ENCODE measurements at regions not wholly inside any gene's neighbourhood (a gene's known extent, or its start where the extent isn't known, plus 50 kb on each side); places are given as distances from the start of the nearest gene placed in this dataset.

- DNase-seq (ENCODE audit: missing footprints) (no peak), ATAC-seq (no peak)
- intact Hi-C loops (cut with DNase I), result no loop called here
Observed at GRCh38 chr3:162498626-162499025, 1002.0 kb downstream of the OTOL1 start.

GRCh38 chr3:162507397-162507796, 1010.8 kb downstream of the OTOL1 start:
- intact Hi-C loops (cut with DNase I), result no loop called here
- DNase-seq (ENCODE audit: missing footprints) (no peak), ATAC-seq (no peak)

GRCh38 chr3:162512488-162512887, 1015.9 kb downstream of the OTOL1 start:
- ATAC-seq, result no peak
- intact Hi-C loops (cut with DNase I), result no loop called here

GRCh38 chr3:162517110-162517509, 1020.5 kb downstream of the OTOL1 start:
- ATAC-seq (no peak), DNase-seq (ENCODE audit: missing footprints) (no peak)
- intact Hi-C loops (cut with DNase I), result no loop called here

More at GRCh38 chr3:162512488-162512887, 1015.9 kb downstream of the OTOL1 start:
- no peak for DNase-seq (ENCODE audit: missing footprints)

GRCh38 chr3:162521669-162522068, 1025.1 kb downstream of the OTOL1 start:
- DNase-seq (ENCODE audit: missing footprints) (no peak), ATAC-seq (no peak)
- intact Hi-C loops (cut with DNase I), result no loop called here

GRCh38 chr3:162525066-162525742, 1028.6 kb downstream of the OTOL1 start:
- peak; percentile 91 for ATAC-seq
- DNase-seq (ENCODE audit: missing footprints), result no peak
- intact Hi-C loops (cut with DNase I), result no loop called here

GRCh38 chr3:162525771-162526170, 1029.2 kb downstream of the OTOL1 start:
- intact Hi-C loops (cut with DNase I), result no loop called here
- ATAC-seq, result no peak

GRCh38 chr3:162534431-162534830, 1037.8 kb downstream of the OTOL1 start:
- intact Hi-C loops (cut with DNase I), result no loop called here
- no peak for DNase-seq (ENCODE audit: missing footprints)
- ATAC-seq, result no peak

More at GRCh38 chr3:162525771-162526170, 1029.2 kb downstream of the OTOL1 start:
- no peak for DNase-seq (ENCODE audit: missing footprints)

- no peak for ATAC-seq
- intact Hi-C loops (cut with DNase I), result no loop called here
- no peak for DNase-seq (ENCODE audit: missing footprints)
Observed at GRCh38 chr3:162538491-162538890, 1041.9 kb downstream of the OTOL1 start.

- DNase-seq (ENCODE audit: missing footprints) (no peak), ATAC-seq (no peak)
- intact Hi-C loops (cut with DNase I), result no loop called here
Observed at GRCh38 chr3:162538906-162539305, 1042.3 kb downstream of the OTOL1 start.

GRCh38 chr3:162540421-162540820, 1043.8 kb downstream of the OTOL1 start:
- no peak for DNase-seq (ENCODE audit: missing footprints)
- intact Hi-C loops (cut with DNase I), result no loop called here
- ATAC-seq, result no peak

GRCh38 chr3:162541923-162542322, 1045.3 kb downstream of the OTOL1 start:
- ATAC-seq (no peak), DNase-seq (ENCODE audit: missing footprints) (no peak)
- intact Hi-C loops (cut with DNase I), result no loop called here

GRCh38 chr3:162544246-162544645, 1047.6 kb downstream of the OTOL1 start:
- intact Hi-C loops (cut with DNase I), result no loop called here
- DNase-seq (ENCODE audit: missing footprints) (no peak), ATAC-seq (no peak)

- ATAC-seq, result no peak
- intact Hi-C loops (cut with DNase I), result no loop called here
Observed at GRCh38 chr3:162546910-162547309, 1050.3 kb downstream of the OTOL1 start.

GRCh38 chr3:162547321-162547720, 1050.7 kb downstream of the OTOL1 start:
- no peak for DNase-seq (ENCODE audit: missing footprints)
- no peak for ATAC-seq
- intact Hi-C loops (cut with DNase I), result no loop called here

More at GRCh38 chr3:162546910-162547309, 1050.3 kb downstream of the OTOL1 start:
- no peak for DNase-seq (ENCODE audit: missing footprints)

GRCh38 chr3:162555761-162556160, 1059.2 kb downstream of the OTOL1 start:
- no peak for ATAC-seq
- DNase-seq (ENCODE audit: missing footprints), result no peak
- intact Hi-C loops (cut with DNase I), result no loop called here

- ATAC-seq (no peak), DNase-seq (ENCODE audit: missing footprints) (no peak)
- intact Hi-C loops (cut with DNase I), result no loop called here
Observed at GRCh38 chr3:162558016-162558415, 1061.4 kb downstream of the OTOL1 start.

GRCh38 chr3:162568706-162569105, 1072.1 kb downstream of the OTOL1 start:
- no peak for DNase-seq (ENCODE audit: missing footprints)
- intact Hi-C loops (cut with DNase I), result no loop called here
- no peak for ATAC-seq

GRCh38 chr3:162569314-162569713, 1072.7 kb downstream of the OTOL1 start:
- DNase-seq (ENCODE audit: missing footprints), result no peak
- intact Hi-C loops (cut with DNase I), result no loop called here
- ATAC-seq, result no peak

GRCh38 chr3:162584986-162585385, 1088.4 kb downstream of the OTOL1 start:
- intact Hi-C loops (cut with DNase I), result no loop called here
- ATAC-seq (no peak), DNase-seq (ENCODE audit: missing footprints) (no peak)

GRCh38 chr3:162586591-162586990, 1090.0 kb downstream of the OTOL1 start:
- ATAC-seq (no peak), DNase-seq (ENCODE audit: missing footprints) (no peak)
- intact Hi-C loops (cut with DNase I), result no loop called here

Measured in Right ventricle myocardium inferior (tissue), 1 donor.